K562 (cell line): ENCODE measurements at regions not wholly inside any gene's neighbourhood (a gene's known extent, or its start where the extent isn't known, plus 50 kb on each side); places are given as distances from the start of the nearest gene placed in this dataset.

Experiments
- ATAC-seq: fragments of 200-7000 bp; cut with Tn5 transposase; 3 replicates; pipeline ENCODE4 v1.9.1; 2020; ENCODE audit warnings: moderate library complexity
- BruUV-seq: library from RNA; stranded (reverse); fragments of 400-500 nt; replicated peaks from 2 replicates; lab custom pipeline; 2021; lab: Mats Ljungman, UMichigan
- CTCF ChIA-PET: fragments of 300-600 bp; formaldehyde crosslinking; extraction: SDS; loops from one replicate; lab custom pipeline; 2021; ENCODE audit warnings: low intra/inter-chr PET ratio; lab: Yijun Ruan, JAX
- POLR2A ChIA-PET: fragments of 300-600, 350-650 bp; sonication (Branson Sonifier 250); formaldehyde crosslinking; extraction: SDS; loops from one replicate; lab custom pipeline; 2021; ENCODE audit warnings: antibody characterized with exemption, inconsistent platforms; lab: Yijun Ruan, JAX
- DNase-seq, 4 experiments: peaks; one replicate each; pipeline versions ENCODE4 v3.0.0 to v3.0.0-alpha.2; 2011 to 2018; ENCODE audit warnings: low spot score in 3 of 4, mixed read lengths in 3 of 4; ENCODE audit errors: extremely low read depth in 1 of 4
- FAIRE-seq: peaks from 2 replicates; lab custom pipeline; 2011; peaks lifted over from hg19 to GRCh38; lab: Jason Lieb, UNC
- H2AFZ ChIP-seq: 2 replicates; pipeline ENCODE4 v1.6.0; 2011; ENCODE audit warnings: low read depth, low read length, control low read depth, inconsistent platforms
- H3K27ac ChIP-seq: fragments of 200-600 bp; 3 replicates; pipeline ENCODE4 v1.8.0; 2011; ENCODE audit warnings: low read depth, mild to moderate bottlenecking, control low read depth, inconsistent platforms, low read length, moderate library complexity, mixed read lengths; ENCODE audit errors: extremely low read depth
- H3K27me3 ChIP-seq, 2 experiments: fragments of 300-600 bp in 1 of 2; 2 replicates in 1 of 2; 3 replicates in 1 of 2; pipeline versions ENCODE4 v1.6.0 to v1.8.0; 2011; ENCODE audit warnings: inconsistent platforms in 2 of 2, low read length in 2 of 2, mild to moderate bottlenecking in 1 of 2, mixed read lengths in 1 of 2, moderate library complexity in 1 of 2; ENCODE audit not compliant: control insufficient read depth in 2 of 2, insufficient read depth in 2 of 2
- H3K36me3 ChIP-seq: fragments of 300-600 bp; 3 replicates; pipeline ENCODE4 v1.8.0; 2011; ENCODE audit warnings: mild to moderate bottlenecking, low read length, inconsistent platforms; ENCODE audit not compliant: control insufficient read depth, insufficient read depth
- H3K4me1 ChIP-seq, 2 experiments: fragments of 200-600 bp in 1 of 2; replicated peaks in 1 of 2; 2 replicates in 1 of 2; 3 replicates in 1 of 2; pipeline versions ENCODE4 v1.5.1 to v1.8.0; 2011; ENCODE audit warnings: inconsistent platforms in 2 of 2, low read length in 2 of 2, mild to moderate bottlenecking in 1 of 2, mixed read lengths in 1 of 2, moderate library complexity in 1 of 2; ENCODE audit not compliant: control insufficient read depth in 2 of 2, insufficient read depth in 2 of 2
- H3K4me2 ChIP-seq: 2 replicates; pipeline ENCODE4 v1.6.1; 2011; ENCODE audit warnings: low read length, control low read depth, inconsistent platforms, mixed read lengths; ENCODE audit not compliant: insufficient read depth
- H3K4me3 ChIP-seq: fragments of 200-600 bp; sonication (generic), shearing (Covaris generic); 2 replicates; pipeline ENCODE4 v1.5.1; 2016; ENCODE audit warnings: control low read depth, inconsistent platforms
- H3K79me2 ChIP-seq: fragments of 200-600 bp; 3 replicates; pipeline ENCODE4 v1.8.0; 2011; ENCODE audit warnings: low read length, inconsistent platforms; ENCODE audit not compliant: control insufficient read depth, insufficient read depth
- H3K9ac ChIP-seq, 2 experiments: 2 replicates each; pipeline versions ENCODE4 v1.6.0 to v1.6.1; 2011; ENCODE audit warnings: low read depth in 2 of 2, low read length in 2 of 2, control low read depth in 1 of 2, inconsistent platforms in 1 of 2, mild to moderate bottlenecking in 1 of 2, mixed read lengths in 1 of 2; ENCODE audit not compliant: insufficient read depth in 1 of 2
- H3K9me1 ChIP-seq: one replicate; pipeline ENCODE4 v1.6.0; 2011; ENCODE audit warnings: inconsistent platforms, mild to moderate bottlenecking, low read length, moderate library complexity; ENCODE audit not compliant: control insufficient read depth, insufficient read depth
- H3K9me3 ChIP-seq: replicated peaks from 2 replicates; pipeline ENCODE4 v1.5.1; 2011; ENCODE audit warnings: low read depth, low read length, inconsistent platforms; ENCODE audit not compliant: control insufficient read depth, insufficient read depth
- H4K20me1 ChIP-seq: replicated peaks from 2 replicates; pipeline ENCODE4 v1.6.1; 2011; ENCODE audit warnings: low read length, inconsistent platforms, mixed read lengths; ENCODE audit not compliant: control insufficient read depth, insufficient read depth
- ARHGAP35 ChIP-seq: fragments of 450-650 bp; IDR thresholded peaks from 2 replicates; pipeline ENCODE4 v1.6.1; 2018; ENCODE audit not compliant: partially characterized antibody
- CHD4 ChIP-seq: fragments of 200-600 bp; sonication (generic); IDR thresholded peaks from 3 replicates; pipeline ENCODE4 v1.6.1; 2012; ENCODE audit warnings: low read depth, mild to moderate bottlenecking, mixed read lengths, low read length, inconsistent platforms; ENCODE audit not compliant: insufficient read depth, insufficient replicate concordance, poor library complexity, severe bottlenecking
- GABPB1 ChIP-seq: sonication (generic); formaldehyde crosslinking; IDR thresholded peaks from 2 replicates; pipeline ENCODE4 v1.8.0; 2022; ENCODE audit warnings: mild to moderate bottlenecking, missing genetic modification reagents
- HCFC1 ChIP-seq: IDR thresholded peaks from 2 replicates; pipeline ENCODE4 v1.6.1; 2012; ENCODE audit warnings: low read depth, low read length, improper control_type of control experiment
- HIVEP1 ChIP-seq: fragments of 250-450 bp; sonication (Bioruptor Pico); IDR thresholded peaks from 2 replicates; pipeline ENCODE4 v1.4.0; 2020; ENCODE audit warnings: mild to moderate bottlenecking
- HMGN3 ChIP-seq: IDR thresholded peaks from 2 replicates; pipeline ENCODE4 v1.6.1; 2011; ENCODE audit warnings: borderline replicate concordance, low read depth, mild to moderate bottlenecking, mixed read lengths, low read length; ENCODE audit not compliant: insufficient read length; ENCODE audit errors: extremely low read depth
- NELFE ChIP-seq: IDR thresholded peaks from 2 replicates; pipeline ENCODE4 v1.6.1; 2011; ENCODE audit warnings: mild to moderate bottlenecking; ENCODE audit not compliant: insufficient read depth, insufficient read length
- NR4A1 ChIP-seq, 2 experiments: fragments of 250-450 bp in 1 of 2; fragments of 450-650 bp in 1 of 2; sonication (Bioruptor Pico) in 1 of 2; IDR thresholded peaks; 2 replicates each; pipeline versions ENCODE4 v1.4.0 to v1.6.1; 2016 to 2020; ENCODE audit warnings: mild to moderate bottlenecking in 2 of 2, missing compliant biosample characterization in 1 of 2, missing genetic modification characterization in 1 of 2, moderate library complexity in 1 of 2
- RBM15 ChIP-seq: fragments of 200-400 bp; formaldehyde crosslinking; IDR thresholded peaks from 2 replicates; pipeline ENCODE4 v1.6.1; 2018; ENCODE audit warnings: mild to moderate bottlenecking, low read length, moderate library complexity; ENCODE audit not compliant: insufficient read depth
- RHOXF2B ChIP-seq: fragments of 250-450 bp; sonication (Bioruptor Pico); conservative IDR thresholded peaks from 2 replicates; pipeline ENCODE4 v1.5.1; 2021
- SAP30 ChIP-seq: fragments of 200-600 bp; sonication (generic); IDR thresholded peaks from 2 replicates; pipeline ENCODE4 v1.6.1; 2012; ENCODE audit warnings: borderline replicate concordance, low read depth, mild to moderate bottlenecking, moderate library complexity, low read length, control low read depth, inconsistent platforms; ENCODE audit not compliant: insufficient read depth, poor library complexity, severe bottlenecking
- SRSF9 ChIP-seq: fragments of 200-400 bp; formaldehyde crosslinking; IDR thresholded peaks from 2 replicates; pipeline ENCODE4 v1.6.1; 2017; ENCODE audit warnings: low read depth, low read length, borderline replicate concordance
- TCF3 ChIP-seq: sonication (generic); formaldehyde crosslinking; IDR thresholded peaks from 2 replicates; pipeline ENCODE4 v1.4.0; 2020; ENCODE audit warnings: mild to moderate bottlenecking, missing genetic modification reagents
- TCF7 ChIP-seq: sonication (generic); IDR thresholded peaks from 2 replicates; pipeline ENCODE4 v1.6.1; 2016; ENCODE audit warnings: antibody characterized with exemption, borderline replicate concordance
- TFAM ChIP-seq: fragments of 250-450 bp; sonication (Bioruptor Pico); conservative IDR thresholded peaks from 2 replicates; pipeline ENCODE4 v1.5.0; 2021; ENCODE audit warnings: mild to moderate bottlenecking, moderate library complexity
- WGBS: fragments of 100-300 bp; shearing (Covaris generic); methylation state at CpG from one replicate; pipeline ENCODE4 v1.1.6; 2016; ENCODE audit warnings: low coverage, mixed read lengths; ENCODE audit not compliant: insufficient coverage; ENCODE audit errors: missing lambda C conversion rate; 5-methylcytosine and 5-hydroxymethylcytosine counted together
- in situ Hi-C: fragments of 300-500 bp; cut with MboI; formaldehyde crosslinking; loops from 4 replicates; pipeline ENCODE4 v1.15.0; 2018; ENCODE audit warnings: inconsistent platforms, mixed read lengths
- intact Hi-C: fragments of 100-400 bp; cut with micrococcal nuclease; formaldehyde crosslinking; loops from 2 replicates; pipeline ENCODE4 v1.14.2; 2022
- TF ChIP-seq, protein P1 (sequence below): IDR thresholded peaks from 2 replicates; pipeline ENCODE4 v1.6.1; 2011; ENCODE audit warnings: borderline replicate concordance, low read depth, mild to moderate bottlenecking, moderate library complexity, low read length; ENCODE audit not compliant: insufficient read depth, poor library complexity, severe bottlenecking
- TF ChIP-seq, protein P2 (sequence below): sonication (generic); formaldehyde crosslinking; IDR thresholded peaks from 2 replicates; pipeline ENCODE4 v1.8.0; 2022; ENCODE audit warnings: missing genetic modification reagents, mild to moderate bottlenecking, borderline replicate concordance

DNA sequence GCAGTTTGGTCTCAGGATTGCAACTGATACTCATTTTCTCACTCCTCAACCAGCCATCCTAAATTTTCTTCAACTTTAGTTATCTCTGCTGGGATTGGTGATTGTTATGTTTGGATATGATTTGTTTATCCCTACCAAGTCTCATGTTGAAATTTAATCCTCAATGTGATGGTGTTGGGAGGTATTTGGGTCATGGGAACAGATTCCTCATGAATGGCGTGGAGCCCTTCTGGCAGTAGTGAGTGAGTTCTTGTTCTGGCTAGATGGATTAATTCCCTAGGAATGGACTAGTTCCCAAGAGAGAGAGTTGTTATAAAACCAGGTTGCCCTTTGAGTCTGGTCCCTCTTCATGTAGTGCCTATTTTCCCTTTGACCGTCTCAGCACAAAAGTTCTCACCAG, 399.9 kb downstream of the SQOR start (continued):
- no peak for TF ChIP-seq TFAM (CRISPR knock-in tag)
- no peak for TF ChIP-seq HIVEP1 (CRISPR knock-in tag)
- TF ChIP-seq, protein P1, sequence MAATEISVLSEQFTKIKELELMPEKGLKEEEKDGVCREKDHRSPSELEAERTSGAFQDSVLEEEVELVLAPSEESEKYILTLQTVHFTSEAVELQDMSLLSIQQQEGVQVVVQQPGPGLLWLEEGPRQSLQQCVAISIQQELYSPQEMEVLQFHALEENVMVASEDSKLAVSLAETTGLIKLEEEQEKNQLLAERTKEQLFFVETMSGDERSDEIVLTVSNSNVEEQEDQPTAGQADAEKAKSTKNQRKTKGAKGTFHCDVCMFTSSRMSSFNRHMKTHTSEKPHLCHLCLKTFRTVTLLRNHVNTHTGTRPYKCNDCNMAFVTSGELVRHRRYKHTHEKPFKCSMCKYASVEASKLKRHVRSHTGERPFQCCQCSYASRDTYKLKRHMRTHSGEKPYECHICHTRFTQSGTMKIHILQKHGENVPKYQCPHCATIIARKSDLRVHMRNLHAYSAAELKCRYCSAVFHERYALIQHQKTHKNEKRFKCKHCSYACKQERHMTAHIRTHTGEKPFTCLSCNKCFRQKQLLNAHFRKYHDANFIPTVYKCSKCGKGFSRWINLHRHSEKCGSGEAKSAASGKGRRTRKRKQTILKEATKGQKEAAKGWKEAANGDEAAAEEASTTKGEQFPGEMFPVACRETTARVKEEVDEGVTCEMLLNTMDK: no peak
- no peak for TF ChIP-seq RHOXF2B (CRISPR knock-in tag)
- no peak for TF ChIP-seq TCF7

DNA sequence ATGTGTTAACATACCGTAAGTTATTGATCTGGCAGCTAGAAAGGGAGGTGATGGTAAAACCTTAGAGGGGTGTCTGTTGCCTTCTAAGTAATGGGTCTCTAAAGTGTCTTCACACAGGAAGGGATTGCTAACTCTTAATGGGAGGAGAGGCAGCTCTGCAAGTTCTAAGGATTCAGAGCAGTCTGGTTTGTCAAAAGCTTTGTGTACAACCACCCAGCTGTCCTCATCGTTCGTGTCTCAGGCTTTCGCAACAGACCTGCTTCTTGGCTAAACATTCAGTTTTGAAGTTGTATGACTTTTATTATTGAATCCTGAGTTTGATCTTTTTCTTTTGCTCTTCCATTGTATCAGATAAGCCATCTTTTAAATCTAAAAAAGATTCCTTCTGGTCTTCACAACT, 404.9 kb downstream of the SQOR start:
- Histone ChIP-seq H3K27ac (no peak overlapping the region), H4K20me1 (no peaks in the 10 kb centered on the region), H2AFZ (no peak overlapping the region), H3K4me1 (no peaks in the 10 kb centered on the region), H3K9me1 (no peaks in the 10 kb centered on the region), H3K9ac (no peak overlapping the region), H3K79me2 (no peaks in the 10 kb centered on the region), H3K27me3 (no peaks in the 10 kb centered on the region), H3K9me3 (no peaks in the 10 kb centered on the region), H3K4me3 (no peak overlapping the region), H3K36me3 (no peaks in the 10 kb centered on the region), H3K4me2 (no peak overlapping the region)
- no TSS peak for BruUV-seq
- intact Hi-C loops: no loop called here
- DNase-seq (no peak), ATAC-seq (no peak), FAIRE-seq (no peak)
- ChIA-PET CTCF (no interaction called here), POLR2A (no interaction called here)
- WGBS: 0% methylated on average over 4 of the region's 4 CpGs
- in situ Hi-C loops: no loop called here
- no peak for TF ChIP-seq SRSF9
- no peak for TF ChIP-seq CHD4
- TF ChIP-seq ARHGAP35: no peak
- no peak for TF ChIP-seq NELFE
- no peak for TF ChIP-seq HCFC1
- TF ChIP-seq SAP30: no peak
- TF ChIP-seq HMGN3: no peak
- TF ChIP-seq NR4A1 (CRISPR knock-in tag; IDR thresholded peaks at IDR 0.05): no peak
- no peak for TF ChIP-seq NR4A1 (tag; IDR thresholded peaks at IDR 0.05)
- TF ChIP-seq, protein P2, sequence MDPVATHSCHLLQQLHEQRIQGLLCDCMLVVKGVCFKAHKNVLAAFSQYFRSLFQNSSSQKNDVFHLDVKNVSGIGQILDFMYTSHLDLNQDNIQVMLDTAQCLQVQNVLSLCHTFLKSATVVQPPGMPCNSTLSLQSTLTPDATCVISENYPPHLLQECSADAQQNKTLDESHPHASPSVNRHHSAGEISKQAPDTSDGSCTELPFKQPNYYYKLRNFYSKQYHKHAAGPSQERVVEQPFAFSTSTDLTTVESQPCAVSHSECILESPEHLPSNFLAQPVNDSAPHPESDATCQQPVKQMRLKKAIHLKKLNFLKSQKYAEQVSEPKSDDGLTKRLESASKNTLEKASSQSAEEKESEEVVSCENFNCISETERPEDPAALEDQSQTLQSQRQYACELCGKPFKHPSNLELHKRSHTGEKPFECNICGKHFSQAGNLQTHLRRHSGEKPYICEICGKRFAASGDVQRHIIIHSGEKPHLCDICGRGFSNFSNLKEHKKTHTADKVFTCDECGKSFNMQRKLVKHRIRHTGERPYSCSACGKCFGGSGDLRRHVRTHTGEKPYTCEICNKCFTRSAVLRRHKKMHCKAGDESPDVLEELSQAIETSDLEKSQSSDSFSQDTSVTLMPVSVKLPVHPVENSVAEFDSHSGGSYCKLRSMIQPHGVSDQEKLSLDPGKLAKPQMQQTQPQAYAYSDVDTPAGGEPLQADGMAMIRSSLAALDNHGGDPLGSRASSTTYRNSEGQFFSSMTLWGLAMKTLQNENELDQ (CRISPR knock-in tag): no peak
- TF ChIP-seq RBM15: no peak
- TF ChIP-seq TCF3 (CRISPR knock-in tag): no peak
- TF ChIP-seq GABPB1: no peak
